Hepatocyte (in vitro differentiated cells): ENCODE measurements at regions not wholly inside any gene's neighbourhood (a gene's known extent, or its start where the extent isn't known, plus 50 kb on each side); places are given as distances from the start of the nearest gene placed in this dataset.

ENCODE experiments used
- CTCF ChIP-seq: fragments of 200-600 bp; sonication (generic); IDR thresholded peaks from 2 replicates; pipeline ENCODE4 v1.5.1; 2016; ENCODE audit warnings: antibody characterized with exemption, mild to moderate bottlenecking; ENCODE audit not compliant: poor library complexity
- EZH2 ChIP-seq: fragments of 200-600 bp; sonication (generic); IDR thresholded peaks from 2 replicates; pipeline ENCODE4 v1.6.1; 2016; ENCODE audit warnings: antibody characterized with exemption, mild to moderate bottlenecking, borderline replicate concordance
- EZH2phosphoT487 ChIP-seq: fragments of 200-600 bp; sonication (generic); IDR thresholded peaks from one replicate; pipeline ENCODE4 v1.6.1; 2018; ENCODE audit warnings: antibody characterized with exemption, mild to moderate bottlenecking, low read depth, moderate library complexity; ENCODE audit not compliant: unreplicated experiment, severe bottlenecking

GRCh38 chr10:62651341-62651740, 153.2 kb upstream of the ADO start:
- TF ChIP-seq CTCF (no peak), EZH2phosphoT487 (no peak), EZH2 (no peak)
